SK-N-SH treated with all-trans-retinoic acid at 6 μM for 48 hours (cell line): ENCODE measurements at regions not wholly inside any gene's neighbourhood (a gene's known extent, or its start where the extent isn't known, plus 50 kb on each side); places are given as distances from the start of the nearest gene placed in this dataset.

Experiments used
- ATAC-seq: fragments of 200-7000 bp; cut with Tn5 transposase; 3 replicates; pipeline ENCODE4 v1.9.1; 2020; ENCODE audit warnings: mild to moderate bottlenecking, moderate library complexity
- ARNTL ChIP-seq: fragments of 450-650 bp; formaldehyde crosslinking; IDR thresholded peaks from 2 replicates; pipeline ENCODE4 v1.5.0; 2020; ENCODE audit warnings: low read depth, mild to moderate bottlenecking, moderate library complexity, borderline replicate concordance
- CREB5 ChIP-seq: fragments of 250-450 bp; sonication (Bioruptor Pico); IDR thresholded peaks from 2 replicates; pipeline ENCODE4 v1.5.1; 2020; ENCODE audit warnings: low read depth, mild to moderate bottlenecking, moderate library complexity
- CSDC2 ChIP-seq: fragments of 250-450 bp; sonication (Bioruptor Pico); IDR thresholded peaks from 2 replicates; pipeline ENCODE4 v1.5.0; 2020; ENCODE audit warnings: mild to moderate bottlenecking, moderate library complexity
- ESRRG ChIP-seq: fragments of 250-450 bp; sonication (Bioruptor Pico); IDR thresholded peaks from 2 replicates; pipeline ENCODE4 v1.6.1; 2021; ENCODE audit warnings: mild to moderate bottlenecking
- GLIS3 ChIP-seq: fragments of 250-450 bp; sonication (Bioruptor Pico); IDR thresholded peaks from 2 replicates; pipeline ENCODE4 v1.5.0; 2020; ENCODE audit warnings: mild to moderate bottlenecking, moderate library complexity
- ISL1 ChIP-seq: fragments of 250-450 bp; sonication (Bioruptor Pico); IDR thresholded peaks from 2 replicates; pipeline ENCODE4 v2.1.2; 2022; ENCODE audit warnings: mild to moderate bottlenecking, moderate library complexity
- OSR1 ChIP-seq: fragments of 250-450 bp; sonication (Bioruptor Pico); IDR thresholded peaks from 2 replicates; pipeline ENCODE4 v1.8.0; 2022; ENCODE audit warnings: moderate library complexity, mild to moderate bottlenecking, inconsistent platforms
- PATZ1 ChIP-seq: fragments of 250-450 bp; sonication (Bioruptor Pico); IDR thresholded peaks from 2 replicates; pipeline ENCODE4 v1.8.0; 2020; ENCODE audit warnings: mild to moderate bottlenecking, moderate library complexity, borderline replicate concordance
- PPARA ChIP-seq: fragments of 250-450 bp; sonication (Bioruptor Pico); IDR thresholded peaks from 2 replicates; pipeline ENCODE4 v1.5.0; 2020; ENCODE audit warnings: mild to moderate bottlenecking, borderline replicate concordance
- RARB ChIP-seq: fragments of 250-450 bp; sonication (Bioruptor Pico); IDR thresholded peaks from 2 replicates; pipeline ENCODE4 v1.8.0; 2021; ENCODE audit warnings: mild to moderate bottlenecking, moderate library complexity
- SNAI2 ChIP-seq: fragments of 250-450 bp; sonication (Bioruptor Pico); IDR thresholded peaks from 2 replicates; pipeline ENCODE4 v1.5.0; 2020; ENCODE audit warnings: mild to moderate bottlenecking, moderate library complexity
- TCF4 ChIP-seq: fragments of 250-450 bp; sonication (Bioruptor Pico); IDR thresholded peaks from 2 replicates; pipeline ENCODE4 v1.8.0; 2021; ENCODE audit warnings: mild to moderate bottlenecking, moderate library complexity, borderline replicate concordance
- ZFP3 ChIP-seq: fragments of 250-450 bp; sonication (Bioruptor Pico); IDR thresholded peaks from 2 replicates; pipeline ENCODE4 v1.5.0; 2020; ENCODE audit warnings: mild to moderate bottlenecking, moderate library complexity
- ZFP30 ChIP-seq: fragments of 450-650 bp; formaldehyde crosslinking; IDR thresholded peaks from 2 replicates; pipeline ENCODE4 v1.5.0; 2022; ENCODE audit warnings: mild to moderate bottlenecking, moderate library complexity
- ZNF565 ChIP-seq: fragments of 450-650 bp; formaldehyde crosslinking; conservative IDR thresholded peaks from 2 replicates; pipeline ENCODE4 v1.5.0; 2020; ENCODE audit warnings: low read depth, mild to moderate bottlenecking, moderate library complexity
- ZNF70 ChIP-seq: fragments of 450-650 bp; formaldehyde crosslinking; IDR thresholded peaks from 2 replicates; pipeline ENCODE4 v1.5.0; 2020; ENCODE audit warnings: mild to moderate bottlenecking, moderate library complexity
- ZNF8 ChIP-seq: fragments of 450-650 bp; formaldehyde crosslinking; IDR thresholded peaks from 2 replicates; pipeline ENCODE4 v1.5.0; 2020; ENCODE audit warnings: mild to moderate bottlenecking, moderate library complexity
- TF ChIP-seq, protein P1 (sequence below): fragments of 250-450 bp; sonication (Bioruptor Pico); IDR thresholded peaks from 2 replicates; pipeline ENCODE4 v1.5.0; 2020; ENCODE audit warnings: mild to moderate bottlenecking, moderate library complexity

DNA sequence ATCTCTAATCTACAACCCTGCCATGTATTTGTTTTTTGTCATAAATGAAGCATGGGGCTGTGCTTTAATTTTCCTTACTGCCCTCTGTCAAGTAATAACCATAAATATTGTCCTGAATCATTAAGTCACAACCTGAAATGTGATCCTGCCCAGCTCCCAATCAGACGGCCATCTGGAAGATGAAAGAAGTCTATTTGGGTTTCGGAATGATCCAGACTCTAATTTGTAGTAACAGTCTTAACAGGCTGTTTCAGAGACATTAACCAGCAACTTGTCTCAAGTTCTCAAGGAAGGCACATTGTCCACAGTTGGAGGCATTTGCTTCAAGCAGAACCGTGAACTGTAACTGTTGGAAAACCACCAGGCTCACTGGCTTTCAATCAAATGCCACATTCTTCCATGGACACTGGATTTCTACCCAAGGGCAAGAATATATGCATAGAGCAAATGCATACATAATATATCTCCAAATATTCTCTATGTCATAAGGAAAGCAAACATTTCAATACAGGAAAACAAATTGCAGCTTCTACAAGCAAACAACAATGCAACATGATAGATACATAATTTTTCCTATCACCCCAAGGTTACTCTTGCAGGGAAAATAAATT, 405.2 kb upstream of the NPVF start:
- TF ChIP-seq SNAI2, result peak; percentile 68
- no peak for TF ChIP-seq OSR1 (CRISPR knock-in tag)
- TF ChIP-seq ESRRG (CRISPR knock-in tag), result peak; percentile 90; the same call in 1 of the 2 replicates
- no peak for TF ChIP-seq PPARA (CRISPR knock-in tag)
- TF ChIP-seq, protein P1, sequence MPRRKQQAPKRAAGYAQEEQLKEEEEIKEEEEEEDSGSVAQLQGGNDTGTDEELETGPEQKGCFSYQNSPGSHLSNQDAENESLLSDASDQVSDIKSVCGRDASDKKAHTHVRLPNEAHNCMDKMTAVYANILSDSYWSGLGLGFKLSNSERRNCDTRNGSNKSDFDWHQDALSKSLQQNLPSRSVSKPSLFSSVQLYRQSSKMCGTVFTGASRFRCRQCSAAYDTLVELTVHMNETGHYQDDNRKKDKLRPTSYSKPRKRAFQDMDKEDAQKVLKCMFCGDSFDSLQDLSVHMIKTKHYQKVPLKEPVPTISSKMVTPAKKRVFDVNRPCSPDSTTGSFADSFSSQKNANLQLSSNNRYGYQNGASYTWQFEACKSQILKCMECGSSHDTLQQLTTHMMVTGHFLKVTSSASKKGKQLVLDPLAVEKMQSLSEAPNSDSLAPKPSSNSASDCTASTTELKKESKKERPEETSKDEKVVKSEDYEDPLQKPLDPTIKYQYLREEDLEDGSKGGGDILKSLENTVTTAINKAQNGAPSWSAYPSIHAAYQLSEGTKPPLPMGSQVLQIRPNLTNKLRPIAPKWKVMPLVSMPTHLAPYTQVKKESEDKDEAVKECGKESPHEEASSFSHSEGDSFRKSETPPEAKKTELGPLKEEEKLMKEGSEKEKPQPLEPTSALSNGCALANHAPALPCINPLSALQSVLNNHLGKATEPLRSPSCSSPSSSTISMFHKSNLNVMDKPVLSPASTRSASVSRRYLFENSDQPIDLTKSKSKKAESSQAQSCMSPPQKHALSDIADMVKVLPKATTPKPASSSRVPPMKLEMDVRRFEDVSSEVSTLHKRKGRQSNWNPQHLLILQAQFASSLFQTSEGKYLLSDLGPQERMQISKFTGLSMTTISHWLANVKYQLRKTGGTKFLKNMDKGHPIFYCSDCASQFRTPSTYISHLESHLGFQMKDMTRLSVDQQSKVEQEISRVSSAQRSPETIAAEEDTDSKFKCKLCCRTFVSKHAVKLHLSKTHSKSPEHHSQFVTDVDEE (CRISPR knock-in tag), result peak; percentile 27; the same call in 1 of the 2 replicates
- 0 out of 2 replicates have a peak, but pooled peaks have one; percentile 18 for TF ChIP-seq CREB5 (CRISPR knock-in tag)
- no peak for TF ChIP-seq ARNTL (CRISPR knock-in tag)
- peak; percentile 42; the same call in 1 of the 2 replicates for TF ChIP-seq TCF4 (CRISPR knock-in tag)
- peak; percentile 83 for TF ChIP-seq ISL1
- TF ChIP-seq GLIS3 (CRISPR knock-in tag), result peak; percentile 63; the same call in 1 of the 2 replicates
- TF ChIP-seq ZFP30 (CRISPR knock-in tag), result no peak
- ATAC-seq, result no peak

- TF ChIP-seq ISL1 (no peak), ZNF70 (CRISPR knock-in tag) (no peak)
- ATAC-seq, result no peak
These were observed 407.9 kb upstream of the NPVF start for GRCh38 chr7:25636168-25636567.

GRCh38 chr7:25636871-25637283, 408.6 kb upstream of the NPVF start:
- no peak for ATAC-seq

More at GRCh38 chr7:25636871-25637283, 408.6 kb upstream of the NPVF start:
- TF ChIP-seq ZFP30 (CRISPR knock-in tag) (no peak), OSR1 (CRISPR knock-in tag) (no peak), ESRRG (CRISPR knock-in tag) (no peak), PPARA (CRISPR knock-in tag) (no peak), ISL1 (no peak), ZNF565 (CRISPR knock-in tag) (no peak), CSDC2 (CRISPR knock-in tag) (no peak), CREB5 (CRISPR knock-in tag) (no peak), RARB (CRISPR knock-in tag) (no peak), ZFP3 (no peak), PATZ1 (CRISPR knock-in tag) (no peak), ZNF8 (CRISPR knock-in tag) (no peak)
- TF ChIP-seq, protein P1 (CRISPR knock-in tag), result no peak
